ENCODE measurements at regions not wholly inside any gene's neighbourhood (a gene's known extent, or its start where the extent isn't known, plus 50 kb on each side); places are given as distances from the start of the nearest gene placed in this dataset.

DNA sequence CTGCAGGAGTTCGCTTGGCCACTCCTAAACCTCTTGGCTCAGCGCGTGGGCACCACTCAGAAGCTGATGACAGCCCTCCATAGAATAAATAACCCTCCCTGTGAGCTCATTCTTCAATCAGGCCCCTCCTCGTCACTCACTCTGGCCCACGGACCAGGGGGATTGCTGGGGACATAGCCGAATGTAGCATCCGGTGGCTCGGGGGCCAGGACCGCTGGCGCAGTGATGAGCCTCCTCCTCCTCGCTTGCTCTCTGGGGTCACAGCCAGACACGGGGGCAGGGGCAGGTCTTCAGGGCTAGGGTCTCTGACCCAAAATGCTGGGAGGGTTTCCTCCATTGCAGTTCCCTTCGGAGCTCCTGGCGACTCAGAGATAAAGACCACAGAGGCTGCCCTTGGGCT, 79.9 kb downstream of the TFAP2C start:
- TF ChIP-seq ELF4 (IDR thresholded peaks at IDR 0.05) (no peak), SUZ12 (IDR thresholded peaks at IDR 0.05) (no peak), BHLHE40 (IDR thresholded peaks at IDR 0.05; ENCODE audit: borderline replicate concordance) (no peak), HDGF (IDR thresholded peaks at IDR 0.05; ENCODE audit: borderline replicate concordance) (no peak), FOXM1 (IDR thresholded peaks at IDR 0.05; ENCODE audit: borderline replicate concordance) (no peak), FOXK2 (IDR thresholded peaks at IDR 0.05) (no peak), SP1 (IDR thresholded peaks at IDR 0.05) (no peak), NFRKB (IDR thresholded peaks at IDR 0.05) (no peak), TARDBP (IDR thresholded peaks at IDR 0.05) (no peak), LEF1 (IDR thresholded peaks at IDR 0.05; ENCODE audit: borderline replicate concordance) (no peak), FOXA1 (IDR thresholded peaks at IDR 0.05) (no peak), L3MBTL2 (conservative IDR thresholded peaks at IDR 0.05) (no peak), ARNT (IDR thresholded peaks at IDR 0.05) (no peak)
- TF ChIP-seq, protein P1, sequence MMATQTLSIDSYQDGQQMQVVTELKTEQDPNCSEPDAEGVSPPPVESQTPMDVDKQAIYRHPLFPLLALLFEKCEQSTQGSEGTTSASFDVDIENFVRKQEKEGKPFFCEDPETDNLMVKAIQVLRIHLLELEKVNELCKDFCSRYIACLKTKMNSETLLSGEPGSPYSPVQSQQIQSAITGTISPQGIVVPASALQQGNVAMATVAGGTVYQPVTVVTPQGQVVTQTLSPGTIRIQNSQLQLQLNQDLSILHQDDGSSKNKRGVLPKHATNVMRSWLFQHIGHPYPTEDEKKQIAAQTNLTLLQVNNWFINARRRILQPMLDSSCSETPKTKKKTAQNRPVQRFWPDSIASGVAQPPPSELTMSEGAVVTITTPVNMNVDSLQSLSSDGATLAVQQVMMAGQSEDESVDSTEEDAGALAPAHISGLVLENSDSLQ (IDR thresholded peaks at IDR 0.05), result no peak

Measured in HEK293T (cell line).